Central memory CD8-positive, alpha-beta T cell (primary cell): ENCODE measurements at regions not wholly inside any gene's neighbourhood (a gene's known extent, or its start where the extent isn't known, plus 50 kb on each side); places are given as distances from the start of the nearest gene placed in this dataset.

ENCODE experiments used
- ATAC-seq: fragments of 150-1000 bp; cut with Tn5 transposase; replicated peaks from 2 replicates; pipeline ENCODE4 v1.10.0; 2022; ENCODE audit warnings: mild to moderate bottlenecking, moderate FRiP score, moderate number of reproducible peaks; ENCODE audit not compliant: poor library complexity, severe bottlenecking; ENCODE audit errors: extremely low read depth
- DNase-seq, 2 donors: peaks; one replicate each; pipeline ENCODE4 v3.0.0; 2021; ENCODE audit warnings: low spot score in 2 of 2
- H3K27ac Mint-ChIP-seq: one replicate; pipeline ENCODE4 v1.8.0; 2022; ENCODE audit warnings: low read depth, mild to moderate bottlenecking, moderate library complexity, mixed read lengths
- H3K27me3 Mint-ChIP-seq: one replicate; pipeline ENCODE4 v1.8.0; 2022; ENCODE audit warnings: mixed read lengths
- H3K36me3 Mint-ChIP-seq: one replicate; pipeline ENCODE4 v1.8.0; 2022; ENCODE audit warnings: mild to moderate bottlenecking, moderate library complexity, mixed read lengths; ENCODE audit not compliant: insufficient read depth
- H3K4me1 Mint-ChIP-seq: one replicate; pipeline ENCODE4 v1.8.0; 2022; ENCODE audit warnings: mixed read lengths
- H3K4me3 Mint-ChIP-seq: one replicate; pipeline ENCODE4 v1.8.0; 2022; ENCODE audit warnings: mild to moderate bottlenecking, moderate library complexity, mixed read lengths
- H3K9me3 Mint-ChIP-seq: one replicate; pipeline ENCODE4 v1.8.0; 2022; ENCODE audit warnings: mixed read lengths

GRCh38 chr12:114992443-114992842 is 308.5 kb upstream of the TBX3 start:
- Mint-ChIP-seq H3K27me3 (no peaks in the 10 kb centered on the region), H3K27ac (no peak overlapping the region), H3K36me3 (no peaks in the 10 kb centered on the region), H3K4me1 (no peaks in the 10 kb centered on the region), H3K4me3 (no peak overlapping the region), H3K9me3 (peaks cover 6% of the 10 kb centered on the region)
- no peak for ATAC-seq
- no peak for DNase-seq

- Mint-ChIP-seq H3K27me3 (no peaks in the 10 kb centered on the region), H3K27ac (no peak overlapping the region), H3K36me3 (no peaks in the 10 kb centered on the region), H3K4me1 (no peaks in the 10 kb centered on the region), H3K4me3 (no peak overlapping the region), H3K9me3 (peaks cover under 1% of the 10 kb centered on the region)
- DNase-seq (no peak), ATAC-seq (no peak)
These were observed 306.4 kb upstream of the TBX3 start for GRCh38 chr12:114990381-114990780.

- H3K4me1 Mint-ChIP-seq: no peaks in the 10 kb centered on the region
- ATAC-seq (no peak), DNase-seq (no peak)
- H3K9me3 Mint-ChIP-seq: peaks cover 17% of the 10 kb centered on the region
- H3K36me3 Mint-ChIP-seq: no peaks in the 10 kb centered on the region
- no peak overlapping the region for H3K4me3 Mint-ChIP-seq
- H3K27me3 Mint-ChIP-seq: no peaks in the 10 kb centered on the region
- no peak overlapping the region for H3K27ac Mint-ChIP-seq
These were observed 302.9 kb upstream of the TBX3 start for GRCh38 chr12:114986849-114987248.

- ATAC-seq: no peak
- Mint-ChIP-seq H3K4me3 (no peak overlapping the region), H3K4me1 (no peaks in the 10 kb centered on the region), H3K36me3 (no peaks in the 10 kb centered on the region), H3K27ac (no peak overlapping the region), H3K9me3 (peaks cover 18% of the 10 kb centered on the region), H3K27me3 (no peaks in the 10 kb centered on the region)
- no peak for DNase-seq
These were observed 302.3 kb upstream of the TBX3 start for GRCh38 chr12:114986178-114986714.

- H3K27me3 Mint-ChIP-seq: no peaks in the 10 kb centered on the region
- DNase-seq (no peak), ATAC-seq (no peak)
- peaks cover 24% of the 10 kb centered on the region for H3K9me3 Mint-ChIP-seq
- H3K36me3 Mint-ChIP-seq: no peaks in the 10 kb centered on the region
- no peak overlapping the region for H3K4me3 Mint-ChIP-seq
- H3K4me1 Mint-ChIP-seq: no peaks in the 10 kb centered on the region
- H3K27ac Mint-ChIP-seq: no peak overlapping the region
These were observed 300.7 kb upstream of the TBX3 start for GRCh38 chr12:114984634-114985061.

- peaks cover 36% of the 10 kb centered on the region for H3K9me3 Mint-ChIP-seq
These were observed 298.8 kb upstream of the TBX3 start for GRCh38 chr12:114982760-114983159.

GRCh38 chr12:114981036-114981435 is 297.1 kb upstream of the TBX3 start:
- Mint-ChIP-seq H3K4me3 (no peak overlapping the region), H3K9me3 (peaks cover 40% of the 10 kb centered on the region), H3K4me1 (no peaks in the 10 kb centered on the region), H3K27me3 (no peaks in the 10 kb centered on the region), H3K36me3 (no peaks in the 10 kb centered on the region), H3K27ac (no peak overlapping the region)
- ATAC-seq: no peak
- no peak for DNase-seq

More at GRCh38 chr12:114982760-114983159, 298.8 kb upstream of the TBX3 start:
- no peaks in the 10 kb centered on the region for H3K4me1 Mint-ChIP-seq
- no peak overlapping the region for H3K4me3 Mint-ChIP-seq
- no peak for ATAC-seq
- no peak overlapping the region for H3K27ac Mint-ChIP-seq
- H3K36me3 Mint-ChIP-seq: no peaks in the 10 kb centered on the region
- no peaks in the 10 kb centered on the region for H3K27me3 Mint-ChIP-seq
- no peak for DNase-seq

GRCh38 chr12:114976959-114977358 is 293.0 kb upstream of the TBX3 start:
- no peak for DNase-seq
- Mint-ChIP-seq H3K27ac (no peak overlapping the region), H3K27me3 (no peaks in the 10 kb centered on the region), H3K4me3 (no peak overlapping the region), H3K9me3 (peaks cover 31% of the 10 kb centered on the region), H3K36me3 (no peaks in the 10 kb centered on the region), H3K4me1 (no peaks in the 10 kb centered on the region)
- ATAC-seq: no peak

- Mint-ChIP-seq H3K9me3 (peaks cover 31% of the 10 kb centered on the region), H3K36me3 (no peaks in the 10 kb centered on the region), H3K27me3 (no peaks in the 10 kb centered on the region)
These were observed 292.4 kb upstream of the TBX3 start for GRCh38 chr12:114976372-114976771.

GRCh38 chr12:114975640-114976310 is 291.8 kb upstream of the TBX3 start:
- no peak overlapping the region for H3K27ac Mint-ChIP-seq
- H3K9me3 Mint-ChIP-seq: peaks cover 25% of the 10 kb centered on the region
- no peaks in the 10 kb centered on the region for H3K27me3 Mint-ChIP-seq

More at GRCh38 chr12:114976372-114976771, 292.4 kb upstream of the TBX3 start:
- H3K4me3 Mint-ChIP-seq: no peak overlapping the region
- no peak for ATAC-seq
- H3K27ac Mint-ChIP-seq: no peak overlapping the region
- no peak for DNase-seq
- no peaks in the 10 kb centered on the region for H3K4me1 Mint-ChIP-seq

GRCh38 chr12:114974826-114975639 is 291.1 kb upstream of the TBX3 start:
- Mint-ChIP-seq H3K4me1 (no peaks in the 10 kb centered on the region), H3K4me3 (no peak overlapping the region), H3K36me3 (no peaks in the 10 kb centered on the region), H3K9me3 (peaks cover 24% of the 10 kb centered on the region), H3K27me3 (no peaks in the 10 kb centered on the region), H3K27ac (no peak overlapping the region)
- no peak for ATAC-seq
- DNase-seq: no peak

More at GRCh38 chr12:114975640-114976310, 291.8 kb upstream of the TBX3 start:
- Mint-ChIP-seq H3K4me3 (no peak overlapping the region), H3K36me3 (no peaks in the 10 kb centered on the region), H3K4me1 (no peaks in the 10 kb centered on the region)
- ATAC-seq: no peak
- no peak for DNase-seq

GRCh38 chr12:114974333-114974732 is 290.4 kb upstream of the TBX3 start:
- no peaks in the 10 kb centered on the region for H3K27me3 Mint-ChIP-seq
- ATAC-seq (no peak), DNase-seq (no peak)
- no peaks in the 10 kb centered on the region for H3K4me1 Mint-ChIP-seq
- H3K4me3 Mint-ChIP-seq: no peak overlapping the region
- H3K9me3 Mint-ChIP-seq: peaks cover 28% of the 10 kb centered on the region
- no peaks in the 10 kb centered on the region for H3K36me3 Mint-ChIP-seq
- no peak overlapping the region for H3K27ac Mint-ChIP-seq

- H3K4me3 Mint-ChIP-seq: no peak overlapping the region
- no peak overlapping the region for H3K27ac Mint-ChIP-seq
- peaks cover 15% of the 10 kb centered on the region for H3K9me3 Mint-ChIP-seq
- no peaks in the 10 kb centered on the region for H3K27me3 Mint-ChIP-seq
- no peak for ATAC-seq
- no peaks in the 10 kb centered on the region for H3K36me3 Mint-ChIP-seq
- no peak for DNase-seq
- no peaks in the 10 kb centered on the region for H3K4me1 Mint-ChIP-seq
These were observed 284.8 kb upstream of the TBX3 start for GRCh38 chr12:114968727-114969126.
